GM19239 (cell line): ENCODE measurements at regions not wholly inside any gene's neighbourhood (a gene's known extent, or its start where the extent isn't known, plus 50 kb on each side); places are given as distances from the start of the nearest gene placed in this dataset.
"Not testable (repeated sequence)": the region's sequence is repeated elsewhere in the genome, so short reads cannot be mapped to it uniquely, and the experiment has no call there.

Experiments
- DNase-seq: peaks from one replicate; pipeline ENCODE4 v3.0.0; 2011; ENCODE audit warnings: low spot score; ENCODE audit not compliant: insufficient read length
- FAIRE-seq: peaks from 2 replicates; lab custom pipeline; 2011; peaks lifted over from hg19 to GRCh38; lab: Jason Lieb, UNC

DNA sequence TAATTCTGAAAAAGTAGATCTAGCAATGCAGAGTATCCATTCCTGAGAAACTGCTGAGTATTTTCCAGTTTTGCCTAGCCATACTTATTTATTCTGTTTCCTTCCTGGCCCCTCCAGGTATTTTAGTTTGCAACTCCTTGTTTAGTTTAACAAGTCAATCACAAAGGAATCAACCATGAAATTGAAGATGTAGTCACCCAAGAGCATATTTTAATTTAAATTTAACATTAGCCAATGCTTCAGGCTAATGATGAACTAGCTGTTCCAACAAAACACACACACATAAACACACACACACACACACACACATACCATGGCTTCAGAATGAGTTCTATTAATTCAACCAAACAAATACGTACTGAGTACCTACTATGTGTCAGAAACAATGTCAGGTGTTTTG is 332.8 kb upstream of the ERCC4 start:
- FAIRE-seq (no peak), DNase-seq (no peak)

GRCh38 chr16:13594823-13595222 is 325.1 kb upstream of the ERCC4 start:
- FAIRE-seq: no peak
- DNase-seq: no peak

GRCh38 chr16:13606804-13607203 is 313.1 kb upstream of the ERCC4 start:
- DNase-seq (no peak), FAIRE-seq (no peak)

DNA sequence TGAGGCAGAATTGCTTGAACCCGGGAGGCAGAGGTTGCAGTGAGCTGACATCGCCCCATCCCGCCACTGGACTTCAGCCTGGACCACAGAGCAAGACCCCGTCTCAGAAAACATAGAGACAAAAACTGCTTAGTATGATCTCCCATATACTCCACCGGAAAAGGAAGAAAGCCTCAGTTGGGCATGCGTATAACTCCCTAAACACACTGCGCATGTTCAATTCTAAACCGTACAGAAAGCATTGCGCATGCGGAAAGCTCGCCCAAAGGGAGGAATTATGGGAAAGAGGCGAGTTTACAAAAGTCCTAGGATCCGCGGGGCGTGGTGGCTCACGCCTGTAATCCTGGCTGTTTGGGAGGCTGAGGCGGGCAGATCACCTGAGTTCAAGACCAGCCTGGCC is 312.7 kb upstream of the ERCC4 start:
- FAIRE-seq (no peak), DNase-seq (no peak)

GRCh38 chr16:13611596-13611995 is 308.4 kb upstream of the ERCC4 start:
- DNase-seq (no peak), FAIRE-seq (no peak)

- FAIRE-seq (no peak), DNase-seq (no peak)
Observed at GRCh38 chr16:13612623-13613022, 307.3 kb upstream of the ERCC4 start.

- no peak for DNase-seq
- FAIRE-seq: no peak
Observed at GRCh38 chr16:13613165-13613564, 306.8 kb upstream of the ERCC4 start.

DNA sequence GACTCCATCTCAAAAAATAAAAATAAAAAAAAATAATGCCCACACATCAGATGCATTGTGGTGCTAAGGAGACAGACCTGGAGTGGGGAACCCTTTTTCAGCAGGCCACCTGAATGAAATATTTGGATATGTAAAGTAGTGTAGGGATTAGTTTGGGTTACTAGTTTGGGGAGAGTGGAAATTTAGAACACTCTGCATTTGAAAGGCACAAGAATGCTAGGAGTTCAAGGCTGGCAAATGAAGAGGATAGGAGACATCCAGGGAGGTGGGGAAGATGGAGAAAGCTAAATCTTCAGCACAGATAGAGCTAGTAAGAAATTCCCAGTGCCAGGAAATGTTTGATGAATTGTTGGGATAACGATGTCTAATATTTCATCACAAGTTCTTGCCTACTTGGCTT is 298.3 kb upstream of the ERCC4 start:
- FAIRE-seq (no peak), DNase-seq (no peak)

DNA sequence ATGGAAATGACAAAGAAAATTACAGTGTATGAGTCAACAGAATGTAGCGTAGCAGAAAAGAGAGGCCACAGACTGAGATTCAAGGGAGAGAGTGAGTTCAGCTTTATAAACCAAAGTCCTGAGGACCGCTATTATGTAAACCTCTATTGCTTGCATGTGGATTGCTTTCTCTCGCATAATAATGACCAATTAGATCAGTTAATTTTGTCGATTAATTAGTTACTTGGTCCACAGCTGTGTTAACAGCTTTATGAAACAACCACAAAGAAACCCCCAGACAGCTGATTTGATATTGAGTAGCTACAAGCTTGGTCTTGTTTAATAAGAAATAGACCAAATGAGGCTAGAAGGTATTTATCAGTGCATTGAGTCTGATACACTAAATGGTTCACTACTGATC is 291.8 kb upstream of the ERCC4 start:
- DNase-seq (no peak), FAIRE-seq (no peak)

DNA sequence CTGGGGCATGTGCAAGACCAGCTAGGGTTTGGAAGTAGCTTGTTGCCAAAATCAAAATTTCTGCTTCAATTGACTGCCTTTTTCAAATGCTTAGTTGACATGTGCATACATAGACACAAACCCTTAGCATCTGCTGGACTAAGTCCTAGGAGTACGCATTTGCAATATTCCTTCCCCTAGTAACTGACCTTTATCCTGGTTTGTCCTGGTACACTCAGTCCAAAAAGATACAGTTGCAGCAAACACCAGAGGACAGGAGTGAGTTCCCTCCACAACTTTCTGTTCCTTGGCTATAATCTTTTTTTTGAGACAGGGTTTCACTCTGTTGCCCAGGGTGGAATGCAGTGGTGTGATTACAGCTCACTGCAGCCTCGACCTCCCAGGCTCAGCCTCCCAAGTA is 290.2 kb upstream of the ERCC4 start:
- FAIRE-seq (no peak), DNase-seq (no peak)

DNA sequence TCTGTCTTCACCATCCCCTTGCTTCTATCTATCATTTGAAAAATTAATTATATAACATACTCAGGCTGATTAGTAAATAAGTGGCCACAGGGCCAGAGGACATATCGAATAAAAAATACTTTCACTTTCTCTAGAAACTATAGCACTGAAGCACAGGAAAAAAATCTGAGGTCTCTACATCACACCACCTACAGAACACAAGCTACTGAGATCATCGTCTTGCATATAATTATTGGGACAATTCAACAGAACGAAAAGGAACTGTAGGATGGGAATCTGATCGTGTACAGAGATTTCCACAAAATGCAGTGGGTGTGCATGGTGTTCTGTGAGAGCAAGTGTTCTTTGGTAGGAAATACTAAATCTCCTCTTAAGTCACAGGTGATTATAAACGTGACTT is 289.6 kb upstream of the ERCC4 start:
- no peak for DNase-seq
- no peak for FAIRE-seq

- FAIRE-seq (no peak), DNase-seq (no peak)
Observed at GRCh38 chr16:13631213-13631767, 288.7 kb upstream of the ERCC4 start.

GRCh38 chr16:13631916-13632315 is 288.0 kb upstream of the ERCC4 start:
- DNase-seq (no peak), FAIRE-seq (no peak)

GRCh38 chr16:13632504-13632903 is 287.4 kb upstream of the ERCC4 start:
- not testable (repeated sequence) for FAIRE-seq, DNase-seq

- FAIRE-seq (no peak), DNase-seq (no peak)
Observed at GRCh38 chr16:13633391-13633861, 286.5 kb upstream of the ERCC4 start.

DNA sequence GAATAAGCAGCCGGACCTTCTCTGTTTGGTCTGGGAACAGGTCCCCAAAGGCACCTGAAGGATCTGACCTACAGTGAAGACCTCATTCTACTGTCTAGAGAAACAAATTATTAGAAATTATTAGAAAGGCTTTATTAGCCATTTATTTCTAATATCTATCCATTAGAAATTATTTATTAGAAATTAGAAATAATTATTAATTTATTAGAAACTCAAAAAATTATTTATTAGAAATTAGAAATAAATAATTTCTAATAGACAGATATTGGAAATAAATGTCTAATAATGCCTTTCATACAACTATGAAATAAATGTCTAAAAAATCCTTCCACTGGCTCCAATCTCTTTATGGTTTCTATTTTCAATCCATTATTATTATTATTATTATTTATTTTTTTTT is 285.7 kb upstream of the ERCC4 start:
- FAIRE-seq (no peak), DNase-seq (no peak)

GRCh38 chr16:13634959-13635358 is 285.0 kb upstream of the ERCC4 start:
- DNase-seq (no peak), FAIRE-seq (no peak)

DNA sequence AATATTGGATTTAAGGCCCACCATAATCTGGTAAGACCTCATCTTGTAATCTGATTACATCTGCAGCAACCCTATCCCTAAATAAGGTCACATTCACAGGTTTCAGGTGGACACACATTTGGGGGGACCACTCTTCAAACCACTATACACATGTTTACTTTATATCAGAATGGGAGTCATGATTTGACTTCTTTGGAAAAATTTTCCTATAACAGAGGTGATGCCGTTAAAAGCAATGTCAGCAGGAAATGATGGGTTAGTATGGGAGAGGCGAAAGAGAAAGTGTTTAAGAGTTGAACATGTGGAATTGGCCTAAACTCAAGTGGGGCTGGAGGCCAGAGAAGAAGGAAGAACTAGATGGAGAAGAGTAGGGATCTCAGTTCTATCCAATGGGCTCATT is 281.7 kb upstream of the ERCC4 start:
- no peak for DNase-seq
- no peak for FAIRE-seq

DNA sequence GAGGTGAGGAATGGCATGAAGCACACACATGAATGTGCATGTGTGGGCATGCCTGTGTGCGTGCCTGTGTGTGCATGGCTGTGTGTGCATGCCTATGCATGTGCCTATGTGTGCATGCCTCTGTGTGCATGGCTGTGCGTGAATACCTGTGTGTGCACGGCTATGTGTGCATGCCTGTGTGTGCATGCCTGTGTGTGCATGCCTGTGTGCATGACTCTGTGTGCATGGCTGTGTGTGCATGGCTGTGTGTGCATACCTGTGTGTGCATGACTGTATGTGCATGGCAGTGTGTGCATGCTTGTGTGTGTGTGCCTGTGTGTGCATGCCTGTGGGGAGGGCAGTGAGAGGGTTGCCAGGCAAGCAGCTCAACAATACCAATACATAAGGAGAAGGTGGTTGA is 276.5 kb upstream of the ERCC4 start:
- FAIRE-seq: no peak
- no peak for DNase-seq

- DNase-seq (no peak), FAIRE-seq (no peak)
Observed at GRCh38 chr16:13645601-13646245, 274.2 kb upstream of the ERCC4 start.

- no peak for FAIRE-seq
Observed at GRCh38 chr16:13660807-13661206, 259.1 kb upstream of the ERCC4 start.

GRCh38 chr16:13665876-13666275 is 254.1 kb upstream of the ERCC4 start:
- DNase-seq (no peak), FAIRE-seq (no peak)

More at GRCh38 chr16:13660807-13661206, 259.1 kb upstream of the ERCC4 start:
- no peak for DNase-seq
